Peyer's patch (tissue), 4 donors: ENCODE measurements at regions not wholly inside any gene's neighbourhood (a gene's known extent, or its start where the extent isn't known, plus 50 kb on each side); places are given as distances from the start of the nearest gene placed in this dataset.

Experiments used
- CTCF ChIP-seq, 6 experiments: fragments of 450-650 bp in 4 of 6; fragments of 200-600 bp in 2 of 6; sonication (generic) in 1 of 6; IDR thresholded peaks; one replicate each; pipeline ENCODE4 v1.5.1; 2017 to 2019; ENCODE audit warnings: antibody characterized with exemption in 6 of 6, mild to moderate bottlenecking in 3 of 6, moderate library complexity in 1 of 6
- POLR2A ChIP-seq, 2 donors: fragments of 450-650 bp; IDR thresholded peaks; one replicate each; pipeline ENCODE4 v1.5.1; 2017; ENCODE audit warnings: antibody characterized with exemption in 2 of 2, mild to moderate bottlenecking in 2 of 2, moderate library complexity in 2 of 2

- TF ChIP-seq CTCF (IDR thresholded peaks at IDR 0.05) (no peak), POLR2A (IDR thresholded peaks at IDR 0.05) (no peak)
Measured at GRCh38 chr7:128146052-128146451, 95.0 kb upstream of the LEP start.
